ENCODE measurements at regions not wholly inside any gene's neighbourhood (a gene's known extent, or its start where the extent isn't known, plus 50 kb on each side); places are given as distances from the start of the nearest gene placed in this dataset.

DNA sequence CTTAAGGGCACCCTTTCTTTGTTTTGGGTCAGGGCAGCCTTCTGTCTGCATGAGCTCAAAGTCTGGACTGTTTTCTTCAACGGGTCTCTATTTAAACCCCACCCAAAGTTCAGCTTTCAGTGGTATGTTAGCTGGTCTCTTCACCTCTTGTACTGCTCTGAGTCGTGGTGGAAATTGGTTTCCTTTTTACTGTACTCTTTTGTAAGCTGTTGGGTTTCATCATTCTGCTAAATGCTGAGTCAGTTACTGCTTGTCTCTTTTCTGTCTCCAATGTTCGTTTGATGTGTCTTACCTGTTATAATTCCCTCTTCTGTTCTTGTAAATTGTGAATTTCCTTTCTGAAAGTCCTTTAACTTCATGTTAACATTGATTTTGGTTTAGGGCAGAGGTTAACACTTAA is 64.1 kb upstream of the MALRD1 start:
- Histone ChIP-seq H4K20me1 (ENCODE audit: insufficient read depth) (no peaks in the 10 kb centered on the region), H3K79me2 (ENCODE audit: insufficient read depth, low read length) (no peaks in the 10 kb centered on the region), H3K4me1 (ENCODE audit: control insufficient read depth in 1 of 2, insufficient read depth in 2 of 2, low read length in 2 of 2) (no peaks in the 10 kb centered on the region), H3K27ac (ENCODE audit: low read depth, low read length) (no peak overlapping the region), H3K4me2 (ENCODE audit: low read length) (no peak overlapping the region), H3K36me3 (ENCODE audit: control insufficient read depth in 1 of 2, insufficient read depth in 2 of 2, low read length in 2 of 2) (no peaks in the 10 kb centered on the region), H3K4me3 (replicated peaks in 1 of 2; ENCODE audit: low read depth in 1 of 2, low read length in 2 of 2) (no peak overlapping the region), H3K9me2 (ENCODE audit: insufficient read depth) (no peaks in the 10 kb centered on the region), H3K9ac (ENCODE audit: low read length) (no peak overlapping the region), H2AFZ (ENCODE audit: low read depth, low read length, poor library complexity, severe bottlenecking) (no peak overlapping the region), H3K27me3 (ENCODE audit: insufficient read depth, low read length) (no peaks in the 10 kb centered on the region), H3K9me3 (ENCODE audit: control insufficient read depth in 1 of 2, insufficient read depth in 1 of 2, low read depth in 1 of 2, low read length in 2 of 2) (peaks cover 3 to 27% of the 10 kb centered on the region in 2 experiments; a peak in 2 of 4 replicates)
- ChIA-PET POLR2A (no interaction called here), RAD21 (ENCODE audit: low non-redundant PET in 1 of 2, low total read pairs in 2 of 2, uncharacterized antibody in 2 of 2, unreplicated experiment in 2 of 2) (no interaction called here), CTCF (no interaction called here)
- DNase-seq (ENCODE audit: low read depth, low spot score): no peak
- intact Hi-C loops (cut with micrococcal nuclease): no loop called here
- no peak for ATAC-seq
- BruUV-seq (replicated peaks): no TSS peak
- TF ChIP-seq, protein P1, sequence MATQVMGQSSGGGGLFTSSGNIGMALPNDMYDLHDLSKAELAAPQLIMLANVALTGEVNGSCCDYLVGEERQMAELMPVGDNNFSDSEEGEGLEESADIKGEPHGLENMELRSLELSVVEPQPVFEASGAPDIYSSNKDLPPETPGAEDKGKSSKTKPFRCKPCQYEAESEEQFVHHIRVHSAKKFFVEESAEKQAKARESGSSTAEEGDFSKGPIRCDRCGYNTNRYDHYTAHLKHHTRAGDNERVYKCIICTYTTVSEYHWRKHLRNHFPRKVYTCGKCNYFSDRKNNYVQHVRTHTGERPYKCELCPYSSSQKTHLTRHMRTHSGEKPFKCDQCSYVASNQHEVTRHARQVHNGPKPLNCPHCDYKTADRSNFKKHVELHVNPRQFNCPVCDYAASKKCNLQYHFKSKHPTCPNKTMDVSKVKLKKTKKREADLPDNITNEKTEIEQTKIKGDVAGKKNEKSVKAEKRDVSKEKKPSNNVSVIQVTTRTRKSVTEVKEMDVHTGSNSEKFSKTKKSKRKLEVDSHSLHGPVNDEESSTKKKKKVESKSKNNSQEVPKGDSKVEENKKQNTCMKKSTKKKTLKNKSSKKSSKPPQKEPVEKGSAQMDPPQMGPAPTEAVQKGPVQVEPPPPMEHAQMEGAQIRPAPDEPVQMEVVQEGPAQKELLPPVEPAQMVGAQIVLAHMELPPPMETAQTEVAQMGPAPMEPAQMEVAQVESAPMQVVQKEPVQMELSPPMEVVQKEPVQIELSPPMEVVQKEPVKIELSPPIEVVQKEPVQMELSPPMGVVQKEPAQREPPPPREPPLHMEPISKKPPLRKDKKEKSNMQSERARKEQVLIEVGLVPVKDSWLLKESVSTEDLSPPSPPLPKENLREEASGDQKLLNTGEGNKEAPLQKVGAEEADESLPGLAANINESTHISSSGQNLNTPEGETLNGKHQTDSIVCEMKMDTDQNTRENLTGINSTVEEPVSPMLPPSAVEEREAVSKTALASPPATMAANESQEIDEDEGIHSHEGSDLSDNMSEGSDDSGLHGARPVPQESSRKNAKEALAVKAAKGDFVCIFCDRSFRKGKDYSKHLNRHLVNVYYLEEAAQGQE (IDR thresholded peaks at IDR 0.05; ENCODE audit: low read depth): no peak
- TF ChIP-seq EGR1 (IDR thresholded peaks at IDR 0.05; ENCODE audit: low read depth) (no peak), SP1 (IDR thresholded peaks at IDR 0.05; ENCODE audit: low read depth) (no peak), CBX3 (IDR thresholded peaks at IDR 0.05; ENCODE audit: low read depth) (no peak), CEBPB (IDR thresholded peaks at IDR 0.05; ENCODE audit: low read depth) (no peak), SIN3A (IDR thresholded peaks at IDR 0.05; ENCODE audit: low read depth) (no peak), TCF7L2 (IDR thresholded peaks at IDR 0.05; ENCODE audit: borderline replicate concordance, extremely low read depth, insufficient read depth, insufficient read length) (no peak), FOSL1 (IDR thresholded peaks at IDR 0.05; ENCODE audit: low read depth) (no peak), JUND (IDR thresholded peaks at IDR 0.05) (no peak), POLR2A (IDR thresholded peaks at IDR 0.05; ENCODE audit: borderline replicate concordance, extremely low read depth, insufficient read depth, insufficient read length) (no peak), SRF (IDR thresholded peaks at IDR 0.05; ENCODE audit: low read depth) (no peak), POLR2AphosphoS5 (IDR thresholded peaks at IDR 0.05; ENCODE audit: low read depth, low read length) (no peak), RAD21 (IDR thresholded peaks at IDR 0.05; ENCODE audit: low read depth) (no peak), EZH2 (IDR thresholded peaks at IDR 0.05) (no peak), EZH2phosphoT487 (IDR thresholded peaks at IDR 0.05; ENCODE audit: borderline replicate concordance) (no peak)
- TF ChIP-seq, protein P2, sequence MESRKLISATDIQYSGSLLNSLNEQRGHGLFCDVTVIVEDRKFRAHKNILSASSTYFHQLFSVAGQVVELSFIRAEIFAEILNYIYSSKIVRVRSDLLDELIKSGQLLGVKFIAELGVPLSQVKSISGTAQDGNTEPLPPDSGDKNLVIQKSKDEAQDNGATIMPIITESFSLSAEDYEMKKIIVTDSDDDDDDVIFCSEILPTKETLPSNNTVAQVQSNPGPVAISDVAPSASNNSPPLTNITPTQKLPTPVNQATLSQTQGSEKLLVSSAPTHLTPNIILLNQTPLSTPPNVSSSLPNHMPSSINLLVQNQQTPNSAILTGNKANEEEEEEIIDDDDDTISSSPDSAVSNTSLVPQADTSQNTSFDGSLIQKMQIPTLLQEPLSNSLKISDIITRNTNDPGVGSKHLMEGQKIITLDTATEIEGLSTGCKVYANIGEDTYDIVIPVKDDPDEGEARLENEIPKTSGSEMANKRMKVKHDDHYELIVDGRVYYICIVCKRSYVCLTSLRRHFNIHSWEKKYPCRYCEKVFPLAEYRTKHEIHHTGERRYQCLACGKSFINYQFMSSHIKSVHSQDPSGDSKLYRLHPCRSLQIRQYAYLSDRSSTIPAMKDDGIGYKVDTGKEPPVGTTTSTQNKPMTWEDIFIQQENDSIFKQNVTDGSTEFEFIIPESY (IDR thresholded peaks at IDR 0.05; ENCODE audit: extremely low read depth, insufficient replicate concordance, low read length): no peak
- TF ChIP-seq, protein P3, sequence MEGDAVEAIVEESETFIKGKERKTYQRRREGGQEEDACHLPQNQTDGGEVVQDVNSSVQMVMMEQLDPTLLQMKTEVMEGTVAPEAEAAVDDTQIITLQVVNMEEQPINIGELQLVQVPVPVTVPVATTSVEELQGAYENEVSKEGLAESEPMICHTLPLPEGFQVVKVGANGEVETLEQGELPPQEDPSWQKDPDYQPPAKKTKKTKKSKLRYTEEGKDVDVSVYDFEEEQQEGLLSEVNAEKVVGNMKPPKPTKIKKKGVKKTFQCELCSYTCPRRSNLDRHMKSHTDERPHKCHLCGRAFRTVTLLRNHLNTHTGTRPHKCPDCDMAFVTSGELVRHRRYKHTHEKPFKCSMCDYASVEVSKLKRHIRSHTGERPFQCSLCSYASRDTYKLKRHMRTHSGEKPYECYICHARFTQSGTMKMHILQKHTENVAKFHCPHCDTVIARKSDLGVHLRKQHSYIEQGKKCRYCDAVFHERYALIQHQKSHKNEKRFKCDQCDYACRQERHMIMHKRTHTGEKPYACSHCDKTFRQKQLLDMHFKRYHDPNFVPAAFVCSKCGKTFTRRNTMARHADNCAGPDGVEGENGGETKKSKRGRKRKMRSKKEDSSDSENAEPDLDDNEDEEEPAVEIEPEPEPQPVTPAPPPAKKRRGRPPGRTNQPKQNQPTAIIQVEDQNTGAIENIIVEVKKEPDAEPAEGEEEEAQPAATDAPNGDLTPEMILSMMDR (IDR thresholded peaks at IDR 0.05 in 2 of 3, conservative IDR thresholded peaks at IDR 0.05 in 1 of 3; ENCODE audit: borderline replicate concordance in 1 of 3, insufficient read depth in 1 of 3, low read depth in 2 of 3, low read length in 2 of 3): no peak
- TF ChIP-seq, protein P4, sequence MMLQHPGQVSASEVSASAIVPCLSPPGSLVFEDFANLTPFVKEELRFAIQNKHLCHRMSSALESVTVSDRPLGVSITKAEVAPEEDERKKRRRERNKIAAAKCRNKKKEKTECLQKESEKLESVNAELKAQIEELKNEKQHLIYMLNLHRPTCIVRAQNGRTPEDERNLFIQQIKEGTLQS (IDR thresholded peaks at IDR 0.05): no peak
